ENCODE measurements at regions not wholly inside any gene's neighbourhood (a gene's known extent, or its start where the extent isn't known, plus 50 kb on each side); places are given as distances from the start of the nearest gene placed in this dataset.

DNA sequence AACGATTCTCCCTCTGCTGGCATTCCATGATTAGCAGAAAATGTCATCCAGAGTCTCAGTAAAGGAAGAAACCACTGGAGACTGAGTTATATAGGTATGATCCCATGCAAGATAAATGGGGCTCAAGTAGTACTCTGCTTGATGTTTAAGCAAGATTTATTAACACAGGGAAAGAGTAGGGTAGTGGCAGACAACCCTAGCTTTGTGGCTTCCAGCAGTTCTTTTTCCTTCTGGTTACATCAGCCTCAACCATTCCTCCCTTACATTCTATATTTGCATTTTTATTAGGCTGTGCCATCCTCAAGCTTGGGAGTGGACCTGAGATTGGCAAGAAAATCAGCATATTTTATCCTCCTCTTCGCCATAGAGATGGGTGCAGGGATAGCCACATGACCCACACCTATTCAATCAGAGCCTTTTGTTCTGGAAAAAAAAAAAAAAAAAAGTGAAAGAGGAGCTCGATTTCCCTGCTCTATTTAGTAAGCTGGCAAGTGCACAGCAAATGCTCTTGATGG lies 402.1 kb downstream of the ZNF536 start:
- no peak for TF ChIP-seq EZH2 (IDR thresholded peaks at IDR 0.05)
- TF ChIP-seq, protein P1, sequence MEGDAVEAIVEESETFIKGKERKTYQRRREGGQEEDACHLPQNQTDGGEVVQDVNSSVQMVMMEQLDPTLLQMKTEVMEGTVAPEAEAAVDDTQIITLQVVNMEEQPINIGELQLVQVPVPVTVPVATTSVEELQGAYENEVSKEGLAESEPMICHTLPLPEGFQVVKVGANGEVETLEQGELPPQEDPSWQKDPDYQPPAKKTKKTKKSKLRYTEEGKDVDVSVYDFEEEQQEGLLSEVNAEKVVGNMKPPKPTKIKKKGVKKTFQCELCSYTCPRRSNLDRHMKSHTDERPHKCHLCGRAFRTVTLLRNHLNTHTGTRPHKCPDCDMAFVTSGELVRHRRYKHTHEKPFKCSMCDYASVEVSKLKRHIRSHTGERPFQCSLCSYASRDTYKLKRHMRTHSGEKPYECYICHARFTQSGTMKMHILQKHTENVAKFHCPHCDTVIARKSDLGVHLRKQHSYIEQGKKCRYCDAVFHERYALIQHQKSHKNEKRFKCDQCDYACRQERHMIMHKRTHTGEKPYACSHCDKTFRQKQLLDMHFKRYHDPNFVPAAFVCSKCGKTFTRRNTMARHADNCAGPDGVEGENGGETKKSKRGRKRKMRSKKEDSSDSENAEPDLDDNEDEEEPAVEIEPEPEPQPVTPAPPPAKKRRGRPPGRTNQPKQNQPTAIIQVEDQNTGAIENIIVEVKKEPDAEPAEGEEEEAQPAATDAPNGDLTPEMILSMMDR (IDR thresholded peaks at IDR 0.05): no peak

Measured in neural progenitor cell (in vitro differentiated cells).